Activated T-helper 1 cell treated with anti-CD3 and anti-CD28 coated beads, Interleukin-12 subunit alpha, Interleukin-12 subunit beta, Interleukin-2, Interleukin-4 antibody, amounts not matched to agents 30 ng/mL and 10 ng/mL and 1 ng/mL, durations not matched to agents 14 hours and 24 hours and 36 hours (primary cell): ENCODE measurements at regions not wholly inside any gene's neighbourhood (a gene's known extent, or its start where the extent isn't known, plus 50 kb on each side); places are given as distances from the start of the nearest gene placed in this dataset.

ENCODE experiments used
- DNase-seq: peaks from one replicate; pipeline ENCODE4 v3.0.0; 2021; ENCODE audit warnings: low spot score
- H3K27ac Mint-ChIP-seq: one replicate; pipeline ENCODE4 v1.8.0; 2021; ENCODE audit warnings: mild to moderate bottlenecking, mixed read lengths
- H3K27me3 Mint-ChIP-seq: one replicate; pipeline ENCODE4 v1.8.0; 2022; ENCODE audit warnings: mild to moderate bottlenecking, moderate library complexity, mixed read lengths; ENCODE audit not compliant: insufficient read depth
- H3K36me3 Mint-ChIP-seq: one replicate; pipeline ENCODE4 v1.8.0; 2021; ENCODE audit warnings: low read depth, mixed read lengths
- H3K4me1 Mint-ChIP-seq: one replicate; pipeline ENCODE4 v1.8.0; 2021; ENCODE audit warnings: low read depth, mixed read lengths
- H3K4me3 Mint-ChIP-seq: one replicate; pipeline ENCODE4 v1.8.0; 2021; ENCODE audit warnings: mild to moderate bottlenecking, moderate library complexity, mixed read lengths
- H3K9me3 Mint-ChIP-seq: one replicate; pipeline ENCODE4 v1.8.0; 2021; ENCODE audit warnings: mixed read lengths
- intact Hi-C: fragments of 100-400 bp; cut with micrococcal nuclease; formaldehyde crosslinking; loops from one replicate; pipeline ENCODE4 v1.15.1; 2024

DNA sequence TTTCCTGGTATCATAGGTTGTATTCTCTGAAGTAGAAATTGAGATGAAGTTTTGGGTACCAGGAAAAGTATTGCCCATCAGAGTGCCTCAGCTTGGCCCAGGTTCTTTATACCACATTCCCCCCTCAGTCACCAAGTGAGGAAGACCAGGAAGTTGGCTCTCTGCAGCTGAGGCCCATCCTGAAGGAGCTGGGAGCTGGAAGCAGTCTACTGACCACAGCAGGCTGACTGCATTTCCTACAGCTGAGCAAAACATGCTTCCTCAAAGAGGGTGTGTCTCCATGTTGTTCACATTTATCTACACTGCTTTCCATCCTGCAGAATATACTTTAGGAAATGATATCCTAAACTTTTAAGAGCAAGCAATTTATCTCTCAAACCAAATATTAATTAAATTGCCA is 654.6 kb downstream of the ELAVL2 start:
- H3K36me3 Mint-ChIP-seq: no peaks in the 10 kb centered on the region
- no peak overlapping the region for H3K4me3 Mint-ChIP-seq
- no peaks in the 10 kb centered on the region for H3K4me1 Mint-ChIP-seq
- no peaks in the 10 kb centered on the region for H3K27me3 Mint-ChIP-seq
- H3K9me3 Mint-ChIP-seq: no peaks in the 10 kb centered on the region
- DNase-seq: no peak
- intact Hi-C loops: no loop called here
- H3K27ac Mint-ChIP-seq: no peak overlapping the region

DNA sequence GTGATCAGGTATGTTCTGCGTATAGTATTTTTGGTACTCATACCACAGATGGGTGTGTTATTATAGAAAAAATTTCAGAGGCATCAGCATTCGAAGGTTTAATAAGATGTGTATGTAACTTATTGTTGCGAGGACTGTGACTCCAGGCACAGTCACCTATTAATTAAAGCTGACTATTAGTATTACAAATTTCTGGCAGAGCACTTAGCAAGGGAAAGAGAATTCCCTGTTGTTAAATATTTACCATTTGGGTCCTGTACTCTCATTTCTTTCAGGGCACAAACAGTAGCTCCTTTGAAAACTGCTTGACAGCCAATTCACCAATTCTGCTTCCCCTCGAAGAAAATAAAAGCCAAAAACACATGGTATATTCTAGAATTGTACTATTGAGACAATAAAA is 653.8 kb downstream of the ELAVL2 start:
- intact Hi-C loops: no loop called here
- Mint-ChIP-seq H3K36me3 (no peaks in the 10 kb centered on the region), H3K27me3 (no peaks in the 10 kb centered on the region), H3K9me3 (no peaks in the 10 kb centered on the region), H3K4me3 (no peak overlapping the region), H3K27ac (no peak overlapping the region), H3K4me1 (no peaks in the 10 kb centered on the region)
- DNase-seq: no peak

DNA sequence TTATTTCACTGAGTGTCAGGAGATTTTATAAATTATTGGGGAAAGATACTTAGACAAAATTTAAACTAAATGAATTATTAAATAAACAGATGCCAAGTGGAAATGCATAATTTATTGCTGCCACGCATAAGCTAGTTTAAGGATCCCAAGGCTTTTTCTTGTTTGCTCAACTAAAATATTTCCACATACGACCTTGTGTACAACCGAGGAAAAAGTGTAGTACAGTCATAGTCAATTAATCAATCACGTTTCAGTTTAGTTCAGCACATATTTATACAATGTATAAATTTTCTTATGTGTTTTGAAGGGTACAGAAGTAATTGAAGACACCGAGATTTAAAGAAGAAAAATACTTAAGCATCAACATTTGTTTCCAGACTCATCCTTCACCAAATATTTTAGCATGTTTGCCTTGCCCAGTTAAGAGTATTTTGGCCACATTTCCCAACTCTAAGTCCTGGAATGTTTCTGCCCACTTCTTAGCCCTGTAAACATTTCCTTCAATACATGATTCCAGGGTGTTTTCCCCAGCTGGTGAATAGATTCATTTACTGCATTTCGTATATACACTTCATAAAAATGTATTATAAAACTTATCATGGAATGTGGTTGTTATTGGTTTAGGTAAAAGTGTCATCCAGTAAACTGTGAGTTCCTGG is 652.9 kb downstream of the ELAVL2 start:
- intact Hi-C loops: no loop called here
- Mint-ChIP-seq H3K4me3 (no peak overlapping the region), H3K36me3 (no peaks in the 10 kb centered on the region), H3K4me1 (no peaks in the 10 kb centered on the region), H3K9me3 (no peaks in the 10 kb centered on the region), H3K27me3 (no peaks in the 10 kb centered on the region), H3K27ac (no peak overlapping the region)
- no peak for DNase-seq

DNA sequence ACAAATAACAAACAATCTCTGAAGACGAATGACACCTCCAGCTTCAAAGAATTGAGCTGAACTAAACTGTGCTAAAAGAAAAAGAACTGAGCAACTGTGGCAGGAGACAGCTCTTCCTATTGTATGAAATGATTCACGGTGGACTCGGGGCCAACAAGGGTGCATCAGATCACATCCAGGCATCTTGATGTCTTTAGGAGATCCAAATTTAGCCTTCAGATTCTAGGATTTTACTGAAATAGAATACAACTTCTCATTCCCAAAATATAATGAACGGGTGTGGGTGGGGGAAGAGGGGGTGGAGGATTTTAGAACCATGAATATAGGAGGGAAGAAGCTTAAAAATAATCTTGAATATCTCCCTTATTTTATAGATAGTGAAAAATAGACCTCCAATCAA is 631.8 kb downstream of the ELAVL2 start:
- intact Hi-C loops: no loop called here
- Mint-ChIP-seq H3K27ac (no peak overlapping the region), H3K9me3 (peaks cover 9% of the 10 kb centered on the region), H3K4me1 (no peaks in the 10 kb centered on the region), H3K4me3 (no peak overlapping the region), H3K36me3 (no peaks in the 10 kb centered on the region), H3K27me3 (no peaks in the 10 kb centered on the region)
- no peak for DNase-seq

DNA sequence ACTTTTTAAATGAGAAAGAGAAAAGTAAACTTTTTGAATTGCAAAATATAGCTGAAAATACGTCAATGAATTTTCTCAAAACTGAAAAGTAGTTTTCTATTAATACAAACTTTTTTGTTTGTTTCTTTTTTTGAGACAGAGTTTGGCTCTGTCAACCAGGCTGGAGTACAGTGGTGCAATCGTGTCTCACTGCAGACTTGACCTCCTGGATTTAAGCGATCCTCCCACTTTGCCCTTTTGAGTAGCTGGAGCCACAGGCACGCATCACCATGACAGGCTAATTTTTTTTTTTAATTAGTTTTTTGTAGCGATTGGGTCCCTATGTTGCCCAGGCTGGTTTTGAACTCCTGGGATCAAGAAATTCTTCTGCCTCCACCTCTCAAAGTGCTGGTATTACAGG is 610.4 kb downstream of the ELAVL2 start:
- intact Hi-C loops: no loop called here
- Mint-ChIP-seq H3K27ac (no peak overlapping the region), H3K4me3 (no peak overlapping the region), H3K9me3 (peaks cover 5% of the 10 kb centered on the region), H3K36me3 (no peaks in the 10 kb centered on the region), H3K4me1 (no peaks in the 10 kb centered on the region), H3K27me3 (no peaks in the 10 kb centered on the region)
- DNase-seq: no peak

DNA sequence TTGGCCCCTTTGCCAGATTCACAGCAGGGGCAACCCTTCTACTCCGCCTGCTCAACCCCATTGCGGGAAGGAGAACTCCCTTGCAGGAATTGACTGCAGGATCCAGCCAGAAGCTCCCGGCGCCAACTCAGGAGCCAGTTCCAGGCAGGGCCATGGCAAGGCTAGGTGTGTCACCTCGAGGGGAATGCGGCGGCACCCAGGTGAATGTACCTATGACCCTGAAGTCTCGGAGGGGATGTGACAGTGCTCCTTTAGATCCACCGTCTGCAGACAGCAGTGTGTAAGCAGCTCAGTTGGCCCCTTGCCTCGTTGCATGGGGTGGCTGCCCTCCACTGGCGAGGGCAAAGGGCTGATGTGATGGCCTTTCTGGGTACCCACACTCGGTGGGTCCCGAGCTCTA is 606.6 kb downstream of the ELAVL2 start:
- peaks cover 21% of the 10 kb centered on the region for H3K9me3 Mint-ChIP-seq
- H3K36me3 Mint-ChIP-seq: no peaks in the 10 kb centered on the region
- no peaks in the 10 kb centered on the region for H3K27me3 Mint-ChIP-seq
- no peak overlapping the region for H3K27ac Mint-ChIP-seq
- intact Hi-C loops: no loop called here
- H3K4me3 Mint-ChIP-seq: no peak overlapping the region
- no peak for DNase-seq
- no peaks in the 10 kb centered on the region for H3K4me1 Mint-ChIP-seq

DNA sequence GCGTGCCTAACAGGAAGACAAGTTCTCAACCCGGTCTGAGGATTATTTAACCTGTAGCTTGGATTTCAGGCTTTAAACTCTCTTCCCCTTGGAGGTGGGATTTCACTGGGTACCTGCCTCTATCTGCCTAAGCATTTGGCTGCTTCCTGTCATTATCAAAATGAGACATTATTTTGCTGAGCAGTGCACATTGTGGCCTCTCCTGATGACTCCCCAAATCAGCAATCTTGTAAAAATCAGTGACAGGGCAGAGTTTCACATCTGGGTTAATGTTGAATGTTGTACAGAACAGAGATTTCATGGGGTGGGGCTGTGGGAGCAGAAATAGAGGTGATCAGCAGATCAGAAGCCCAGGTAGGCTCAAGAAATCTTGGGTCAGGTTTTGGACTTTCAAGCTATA is 605.9 kb downstream of the ELAVL2 start:
- Mint-ChIP-seq H3K9me3 (peaks cover 21% of the 10 kb centered on the region), H3K27me3 (no peaks in the 10 kb centered on the region), H3K36me3 (no peaks in the 10 kb centered on the region), H3K4me3 (no peak overlapping the region), H3K4me1 (no peaks in the 10 kb centered on the region), H3K27ac (no peak overlapping the region)
- intact Hi-C loops: no loop called here
- DNase-seq: no peak

DNA sequence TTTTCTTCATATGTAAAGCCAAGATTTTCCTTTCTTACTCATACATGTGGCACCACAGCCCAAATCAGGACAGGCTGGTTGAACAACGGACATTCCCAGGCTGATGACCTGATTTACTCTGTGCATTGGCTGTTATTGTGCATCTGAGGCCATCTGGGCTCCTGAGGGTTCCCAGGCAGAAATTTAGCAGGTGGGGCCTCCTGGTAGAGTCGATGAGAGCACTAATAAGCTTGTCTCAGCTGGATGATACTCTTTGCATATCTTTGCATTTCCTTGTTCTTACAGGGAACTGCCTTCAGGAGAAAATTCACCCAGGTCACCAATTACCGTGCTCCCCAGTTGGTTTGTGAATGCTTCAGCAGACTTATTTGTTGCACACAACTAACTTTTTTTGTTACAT is 605.1 kb downstream of the ELAVL2 start:
- Mint-ChIP-seq H3K27ac (no peak overlapping the region), H3K4me1 (no peaks in the 10 kb centered on the region), H3K27me3 (no peaks in the 10 kb centered on the region), H3K36me3 (no peaks in the 10 kb centered on the region), H3K9me3 (peaks cover 23% of the 10 kb centered on the region), H3K4me3 (no peak overlapping the region)
- intact Hi-C loops: no loop called here
- no peak for DNase-seq

DNA sequence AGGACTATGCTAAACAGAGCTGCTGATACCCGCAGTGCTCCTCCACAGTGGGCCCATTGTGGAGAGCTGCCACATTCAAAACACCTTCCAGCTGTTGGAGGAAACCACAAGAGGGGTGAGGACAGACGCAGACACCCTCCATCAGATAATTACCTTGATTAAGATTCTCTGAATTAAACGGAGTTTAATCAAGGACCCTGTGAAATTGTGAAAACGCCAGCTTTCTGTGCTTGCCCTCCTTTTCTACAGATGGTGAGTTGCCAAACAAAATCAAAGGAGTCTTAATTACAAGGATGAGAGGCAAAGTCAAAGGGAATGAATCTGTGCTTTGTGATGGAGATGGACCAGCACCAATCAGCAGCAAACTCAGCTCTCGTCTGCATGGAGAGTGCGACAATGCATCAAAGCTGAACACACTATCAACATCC is 596.1 kb downstream of the ELAVL2 start:
- Mint-ChIP-seq H3K9me3 (peaks cover 7% of the 10 kb centered on the region), H3K4me1 (no peaks in the 10 kb centered on the region), H3K4me3 (no peak overlapping the region), H3K27ac (no peak overlapping the region), H3K36me3 (no peaks in the 10 kb centered on the region), H3K27me3 (no peaks in the 10 kb centered on the region)
- intact Hi-C loops: no loop called here
- no peak for DNase-seq

DNA sequence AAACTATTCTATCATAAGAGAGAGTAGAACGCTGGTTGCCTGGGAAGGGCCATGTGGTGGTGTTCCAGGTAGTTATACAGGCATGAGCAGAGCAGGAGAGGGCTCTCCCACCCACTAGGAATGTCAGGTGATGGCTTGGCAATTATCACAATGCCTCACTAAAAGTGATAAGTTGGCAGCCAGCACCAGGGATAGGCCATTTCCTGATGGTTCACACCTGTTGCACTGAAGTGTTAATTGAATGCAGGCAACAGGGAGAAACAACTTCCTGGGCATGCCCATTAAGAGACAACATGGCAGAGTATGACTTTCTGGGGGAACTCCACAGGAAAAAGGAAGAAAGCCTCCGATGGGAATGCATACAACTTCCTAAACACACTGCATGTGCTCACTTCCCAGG is 593.2 kb downstream of the ELAVL2 start:
- no peak overlapping the region for H3K4me3 Mint-ChIP-seq
- H3K36me3 Mint-ChIP-seq: no peaks in the 10 kb centered on the region
- DNase-seq: no peak
- no peak overlapping the region for H3K27ac Mint-ChIP-seq
- no peaks in the 10 kb centered on the region for H3K27me3 Mint-ChIP-seq
- intact Hi-C loops: no loop called here
- no peaks in the 10 kb centered on the region for H3K4me1 Mint-ChIP-seq
- H3K9me3 Mint-ChIP-seq: peaks cover 4% of the 10 kb centered on the region

DNA sequence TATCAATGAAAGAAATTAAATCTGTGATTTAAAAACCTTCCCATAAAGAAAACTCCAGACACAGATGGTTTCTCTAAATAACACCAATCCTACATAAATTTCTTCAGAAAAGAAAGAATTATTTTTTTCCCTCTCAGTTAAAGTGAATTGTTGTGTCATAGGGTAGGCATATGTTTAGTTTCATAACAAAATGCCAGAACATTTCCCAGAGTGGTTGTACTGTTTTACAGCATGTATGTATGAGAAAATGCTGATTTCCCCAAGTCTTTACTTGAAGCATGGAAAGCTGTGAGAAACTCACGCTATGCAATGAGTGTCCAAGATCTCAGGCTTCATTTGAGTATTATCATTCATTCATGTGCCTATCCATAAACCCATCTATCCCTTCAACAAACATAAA is 582.5 kb downstream of the ELAVL2 start:
- no peak overlapping the region for H3K27ac Mint-ChIP-seq
- intact Hi-C loops: no loop called here
- H3K36me3 Mint-ChIP-seq: no peaks in the 10 kb centered on the region
- no peak overlapping the region for H3K4me3 Mint-ChIP-seq
- no peak for DNase-seq
- peaks cover 4% of the 10 kb centered on the region for H3K9me3 Mint-ChIP-seq
- H3K27me3 Mint-ChIP-seq: no peaks in the 10 kb centered on the region
- H3K4me1 Mint-ChIP-seq: no peaks in the 10 kb centered on the region

DNA sequence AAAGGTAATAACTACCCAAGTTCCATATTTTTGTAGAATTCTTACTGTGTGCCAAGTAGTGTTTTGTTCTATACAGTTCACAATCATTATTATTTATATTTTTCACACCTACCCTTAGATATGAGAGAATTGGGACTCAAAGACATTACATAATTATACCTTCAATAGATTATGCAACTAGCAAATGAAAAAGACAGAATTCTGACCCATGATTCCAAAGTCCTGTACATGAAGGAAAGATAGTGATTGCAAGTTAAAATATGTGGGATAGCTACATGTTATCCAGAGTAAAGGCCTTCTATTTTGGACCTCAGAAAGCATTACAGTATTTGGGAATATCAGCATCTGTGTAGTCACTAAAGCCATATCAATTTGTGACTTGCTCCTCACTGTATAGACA is 581.0 kb downstream of the ELAVL2 start:
- Mint-ChIP-seq H3K27ac (no peak overlapping the region), H3K27me3 (no peaks in the 10 kb centered on the region), H3K4me1 (no peaks in the 10 kb centered on the region), H3K4me3 (no peak overlapping the region), H3K36me3 (no peaks in the 10 kb centered on the region), H3K9me3 (peaks cover 17% of the 10 kb centered on the region)
- DNase-seq: no peak
- intact Hi-C loops: no loop called here

DNA sequence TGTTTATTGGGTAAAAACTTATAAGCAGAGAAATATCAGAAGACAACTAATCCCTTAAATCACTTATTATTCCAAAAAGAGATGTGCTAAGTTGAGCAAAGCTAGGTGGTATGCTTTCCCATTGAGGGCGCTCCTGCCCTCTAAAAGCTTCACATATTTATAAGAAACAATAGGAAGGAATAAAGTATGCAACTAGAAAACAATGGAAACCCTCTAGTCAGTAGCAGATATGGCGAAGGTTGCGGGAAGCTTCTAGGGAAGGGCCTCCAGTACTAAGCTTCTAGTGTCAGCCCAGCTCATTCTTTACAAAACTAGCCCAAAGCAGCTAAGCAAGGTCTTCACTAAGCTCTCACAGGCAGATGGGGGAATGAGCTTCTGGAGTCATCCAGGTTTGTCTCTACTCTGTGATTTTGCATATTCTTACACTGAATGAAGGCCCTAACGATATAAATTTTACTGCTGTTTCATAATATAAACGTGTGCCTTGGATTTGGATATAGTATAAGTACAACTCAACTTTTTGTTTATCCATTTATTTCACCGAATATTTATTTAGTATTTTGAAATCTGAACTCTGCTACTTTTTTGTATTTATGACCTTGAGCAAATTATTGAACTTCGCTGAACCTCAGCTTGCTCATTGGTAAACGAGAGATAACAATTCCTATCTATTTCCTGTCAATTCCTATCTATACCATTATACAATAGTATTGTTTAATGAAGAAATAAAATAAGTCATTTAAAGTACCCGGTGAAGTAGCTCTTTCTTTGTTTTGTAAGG is 571.4 kb downstream of the ELAVL2 start:
- no peaks in the 10 kb centered on the region for H3K27me3 Mint-ChIP-seq

More for the DNA sequence above, 571.4 kb downstream of the ELAVL2 start:
- Mint-ChIP-seq H3K4me3 (no peak overlapping the region), H3K36me3 (no peaks in the 10 kb centered on the region), H3K9me3 (peaks cover 28% of the 10 kb centered on the region), H3K4me1 (no peaks in the 10 kb centered on the region), H3K27ac (no peak overlapping the region)
- DNase-seq: no peak
- intact Hi-C loops: no loop called here
